Lower lobe of right lung (tissue), 2 donors: ENCODE measurements at regions not wholly inside any gene's neighbourhood (a gene's known extent, or its start where the extent isn't known, plus 50 kb on each side); places are given as distances from the start of the nearest gene placed in this dataset.
"Not testable (repeated sequence)": the region's sequence is repeated elsewhere in the genome, so short reads cannot be mapped to it uniquely, and the experiment has no call there.

ENCODE experiments used
- ATAC-seq, 2 donors: fragments of 200-7000 bp; cut with Tn5 transposase; one replicate each; pipeline ENCODE4 v1.9.1; 2020 to 2022; ENCODE audit warnings: mild to moderate bottlenecking in 2 of 2, moderate library complexity in 2 of 2
- DNase-seq: peaks from one replicate; pipeline ENCODE4 v3.0.0-alpha.2; 2020
- H3K27ac ChIP-seq: fragments of 200-600 bp; one replicate; pipeline ENCODE4 v1.8.0; 2022
- H3K27me3 ChIP-seq: fragments of 200-600 bp; one replicate; pipeline ENCODE4 v1.8.0; 2022; ENCODE audit warnings: low read depth
- H3K36me3 ChIP-seq: fragments of 200-600 bp; one replicate; pipeline ENCODE4 v1.8.0; 2022; ENCODE audit warnings: mild to moderate bottlenecking
- H3K4me1 ChIP-seq: fragments of 200-600 bp; one replicate; pipeline ENCODE4 v1.8.0; 2022
- H3K4me3 ChIP-seq: fragments of 200-600 bp; one replicate; pipeline ENCODE4 v1.8.0; 2022; ENCODE audit warnings: mild to moderate bottlenecking
- H3K9me3 ChIP-seq: fragments of 200-600 bp; one replicate; pipeline ENCODE4 v1.8.0; 2022
- CTCF ChIP-seq: fragments of 200-600 bp; IDR thresholded peaks from one replicate; pipeline ENCODE4 v1.8.0; 2022; ENCODE audit warnings: antibody characterized with exemption, mild to moderate bottlenecking
- intact Hi-C: fragments of 100-400 bp; cut with DNase I; formaldehyde crosslinking; loops from one replicate; pipeline ENCODE4 v1.11.0; 2022
- donor health status: DM: no; HTN: yes; CAD: no; lungs with severe emphysema.

- no peak for TF ChIP-seq CTCF
- no peak overlapping the region for H3K27ac ChIP-seq
- DNase-seq (no peak), ATAC-seq (no peak)
- H3K4me3 ChIP-seq: no peak overlapping the region
- H3K36me3 ChIP-seq: no peaks in the 10 kb centered on the region
- no peaks in the 10 kb centered on the region for H3K27me3 ChIP-seq
- intact Hi-C loops: no loop called here
- no peaks in the 10 kb centered on the region for H3K9me3 ChIP-seq
- no peaks in the 10 kb centered on the region for H3K4me1 ChIP-seq
These were observed 748.6 kb downstream of the TENT5A start for GRCh38 chr6:81003894-81004293.

DNA sequence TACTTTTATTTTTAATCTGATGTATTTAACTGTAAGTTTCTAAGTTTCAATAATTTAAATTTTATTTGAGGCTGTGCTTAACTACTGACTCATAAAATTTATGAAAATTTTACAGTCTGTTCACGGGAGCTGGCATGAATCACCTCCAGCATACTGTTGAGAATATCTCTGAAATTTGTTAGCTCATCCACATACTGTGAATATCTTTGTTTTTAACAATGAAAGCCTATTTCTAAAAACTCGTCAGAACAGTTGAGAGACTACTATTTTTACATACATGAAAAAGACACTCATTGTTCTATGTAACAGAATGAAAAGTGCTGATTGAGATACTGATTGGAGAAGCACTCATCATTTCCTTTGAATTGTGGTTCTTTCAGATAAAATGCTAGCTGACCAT lies 749.3 kb downstream of the TENT5A start:
- intact Hi-C loops: no loop called here
- no peak overlapping the region for H3K27ac ChIP-seq
- no peaks in the 10 kb centered on the region for H3K4me1 ChIP-seq
- ATAC-seq (no peak), DNase-seq (no peak)
- no peaks in the 10 kb centered on the region for H3K9me3 ChIP-seq
- H3K27me3 ChIP-seq: no peaks in the 10 kb centered on the region
- no peaks in the 10 kb centered on the region for H3K36me3 ChIP-seq
- no peak for TF ChIP-seq CTCF
- H3K4me3 ChIP-seq: no peak overlapping the region

GRCh38 chr6:81002126-81002525 lies 750.4 kb downstream of the TENT5A start:
- Histone ChIP-seq H3K4me3 (no peak overlapping the region), H3K27me3 (no peaks in the 10 kb centered on the region), H3K4me1 (no peaks in the 10 kb centered on the region), H3K27ac (no peak overlapping the region), H3K9me3 (no peaks in the 10 kb centered on the region), H3K36me3 (no peaks in the 10 kb centered on the region)
- ATAC-seq (no peak), DNase-seq (no peak)
- TF ChIP-seq CTCF: no peak
- intact Hi-C loops: no loop called here

DNA sequence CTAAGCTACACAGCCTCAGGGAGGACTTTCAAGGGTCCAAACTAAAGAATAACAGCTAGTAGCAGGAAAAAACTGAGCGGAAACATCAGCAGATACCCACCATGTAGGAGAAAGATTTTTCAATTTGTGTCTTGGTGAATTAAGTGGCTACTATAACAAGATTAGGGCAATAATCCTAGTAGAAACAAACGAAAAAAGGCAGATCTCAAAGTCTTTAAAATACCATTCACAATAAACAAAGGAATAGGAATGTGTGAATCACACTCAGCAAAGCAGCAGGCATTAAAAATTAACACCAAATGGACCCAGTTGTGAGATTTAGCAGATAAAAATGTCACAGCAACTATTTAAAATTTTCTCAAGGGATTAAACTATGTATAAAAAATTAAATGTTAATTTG lies 761.2 kb downstream of the TENT5A start:
- Histone ChIP-seq H3K27ac (no peak overlapping the region), H3K36me3 (no peaks in the 10 kb centered on the region), H3K4me1 (no peaks in the 10 kb centered on the region), H3K4me3 (no peak overlapping the region), H3K9me3 (peaks cover 12% of the 10 kb centered on the region), H3K27me3 (no peaks in the 10 kb centered on the region)
- ATAC-seq: no peak
- no peak for TF ChIP-seq CTCF
- intact Hi-C loops: no loop called here
- no peak for DNase-seq

- Histone ChIP-seq H3K9me3 (peaks cover 12% of the 10 kb centered on the region), H3K36me3 (no peaks in the 10 kb centered on the region), H3K4me3 (no peak overlapping the region), H3K27me3 (no peaks in the 10 kb centered on the region), H3K27ac (no peak overlapping the region), H3K4me1 (no peaks in the 10 kb centered on the region)
- no peak for TF ChIP-seq CTCF
- ATAC-seq (no peak), DNase-seq (no peak)
- intact Hi-C loops: no loop called here
These were observed 763.6 kb downstream of the TENT5A start for GRCh38 chr6:80988892-80989291.

GRCh38 chr6:80988286-80988685 lies 764.2 kb downstream of the TENT5A start:
- TF ChIP-seq CTCF: no peak
- Histone ChIP-seq H3K4me3 (no peak overlapping the region), H3K27ac (no peak overlapping the region), H3K36me3 (no peaks in the 10 kb centered on the region), H3K4me1 (no peaks in the 10 kb centered on the region), H3K27me3 (no peaks in the 10 kb centered on the region), H3K9me3 (peaks cover 12% of the 10 kb centered on the region)
- DNase-seq: no peak
- intact Hi-C loops: no loop called here
- ATAC-seq: no peak

DNA sequence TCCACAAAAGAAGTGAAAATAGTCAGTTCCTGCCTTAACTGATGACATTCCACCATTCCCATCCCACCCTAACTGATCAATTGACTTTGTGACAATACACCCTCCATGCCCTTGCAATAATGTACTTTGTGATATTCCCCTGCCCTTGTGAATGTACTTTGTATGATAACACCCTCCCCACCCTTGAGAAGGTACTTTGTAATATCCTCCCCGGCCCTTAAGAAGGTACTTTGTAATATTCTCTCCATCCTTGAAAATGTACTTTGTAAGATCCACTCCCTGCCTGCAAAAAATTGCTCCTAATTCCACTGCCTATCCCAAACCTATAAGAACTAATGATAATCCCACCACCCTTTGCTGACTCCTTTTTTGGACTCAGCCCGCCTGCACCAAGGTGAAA lies 771.3 kb downstream of the TENT5A start:
- H3K27me3 ChIP-seq, DNase-seq, ATAC-seq, H3K9me3 ChIP-seq, H3K27ac ChIP-seq, H3K36me3 ChIP-seq, H3K4me3 ChIP-seq, H3K4me1 ChIP-seq, intact Hi-C loops: not testable (repeated sequence)
